Stimulated activated naive B cell treated with anti-CD40 and anti-IgM and Interleukin-4, amounts not matched to agents 10 μg/mL and 1 μg/mL and 100 μg/mL, for 72 hours (primary cell): ENCODE measurements at regions not wholly inside any gene's neighbourhood (a gene's known extent, or its start where the extent isn't known, plus 50 kb on each side); places are given as distances from the start of the nearest gene placed in this dataset.
A peak's percentile ranks its signal among the peaks of the same experiment; 100 is the strongest.
"Not testable (repeated sequence)": the region's sequence is repeated elsewhere in the genome, so short reads cannot be mapped to it uniquely, and the experiment has no call there.

Experiments
- ATAC-seq, 2 donors: fragments of 150-1000 bp; cut with Tn5 transposase; replicated peaks; 2 replicates each; pipeline ENCODE4 v1.10.0; 2021; ENCODE audit warnings: moderate library complexity in 1 of 2
- DNase-seq: peaks from one replicate; pipeline ENCODE4 v3.0.0; 2021
- H3K27ac Mint-ChIP-seq: one replicate; pipeline ENCODE4 v1.8.0; 2022; ENCODE audit warnings: mild to moderate bottlenecking, mixed read lengths
- H3K27me3 Mint-ChIP-seq, 2 donors: one replicate each; pipeline ENCODE4 v1.8.0; 2022; ENCODE audit warnings: mixed read lengths in 2 of 2
- H3K36me3 Mint-ChIP-seq, 2 donors: one replicate each; pipeline ENCODE4 v1.8.0; 2022; ENCODE audit warnings: mixed read lengths in 2 of 2, mild to moderate bottlenecking in 1 of 2
- H3K4me1 Mint-ChIP-seq, 2 donors: one replicate each; pipeline ENCODE4 v1.8.0; 2022; ENCODE audit warnings: mixed read lengths in 2 of 2, mild to moderate bottlenecking in 1 of 2
- H3K4me3 Mint-ChIP-seq, 2 donors: one replicate each; pipeline ENCODE4 v1.8.0; 2022; ENCODE audit warnings: mild to moderate bottlenecking in 2 of 2, mixed read lengths in 2 of 2, moderate library complexity in 1 of 2
- H3K9me3 Mint-ChIP-seq, 2 donors: one replicate each; pipeline ENCODE4 v1.8.0; 2022; ENCODE audit warnings: mixed read lengths in 2 of 2, mild to moderate bottlenecking in 1 of 2

DNA sequence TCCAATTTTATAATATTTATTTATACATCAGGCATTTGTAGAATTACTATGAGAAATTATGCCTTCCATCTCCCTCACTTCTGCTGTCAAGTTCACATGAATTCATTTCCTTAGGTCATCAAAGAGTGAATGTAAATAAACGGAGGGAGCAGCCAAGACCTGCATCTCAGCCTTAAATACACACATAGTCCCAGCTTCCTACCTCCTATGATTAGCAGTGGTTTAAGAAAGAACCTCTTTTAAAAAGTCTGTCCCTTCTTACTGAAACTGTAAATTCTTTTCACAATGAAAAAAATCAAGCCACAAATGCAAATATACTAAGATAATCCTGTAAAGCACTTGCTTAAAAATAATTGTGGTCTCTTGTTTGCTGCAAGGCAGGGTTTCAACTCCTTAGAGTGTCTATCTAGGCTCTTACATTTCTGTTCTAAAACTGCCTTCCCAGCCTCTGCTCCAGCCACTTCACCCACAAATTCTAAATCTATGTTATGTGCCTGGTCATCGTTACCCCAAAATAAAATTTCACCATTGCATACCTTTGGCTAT is 532.7 kb upstream of the FSHR start:
- ATAC-seq (no peak), DNase-seq (no peak)
- H3K36me3 Mint-ChIP-seq = no peaks in the 10 kb centered on the region
- no peaks in the 10 kb centered on the region for H3K27me3 Mint-ChIP-seq
- no peak overlapping the region for H3K27ac Mint-ChIP-seq
- H3K9me3 Mint-ChIP-seq = no peaks in the 10 kb centered on the region
- H3K4me3 Mint-ChIP-seq = no peak overlapping the region
- no peaks in the 10 kb centered on the region for H3K4me1 Mint-ChIP-seq

GRCh38 chr2:49686291-49686690 is 532.0 kb upstream of the FSHR start:
- no peak overlapping the region for H3K27ac Mint-ChIP-seq
- no peaks in the 10 kb centered on the region for H3K27me3 Mint-ChIP-seq
- DNase-seq (no peak), ATAC-seq (peak in 1 of 2 donors; percentile 14)
- H3K4me3 Mint-ChIP-seq = no peak overlapping the region
- H3K9me3 Mint-ChIP-seq = no peaks in the 10 kb centered on the region
- H3K4me1 Mint-ChIP-seq = no peaks in the 10 kb centered on the region
- no peaks in the 10 kb centered on the region for H3K36me3 Mint-ChIP-seq

DNA sequence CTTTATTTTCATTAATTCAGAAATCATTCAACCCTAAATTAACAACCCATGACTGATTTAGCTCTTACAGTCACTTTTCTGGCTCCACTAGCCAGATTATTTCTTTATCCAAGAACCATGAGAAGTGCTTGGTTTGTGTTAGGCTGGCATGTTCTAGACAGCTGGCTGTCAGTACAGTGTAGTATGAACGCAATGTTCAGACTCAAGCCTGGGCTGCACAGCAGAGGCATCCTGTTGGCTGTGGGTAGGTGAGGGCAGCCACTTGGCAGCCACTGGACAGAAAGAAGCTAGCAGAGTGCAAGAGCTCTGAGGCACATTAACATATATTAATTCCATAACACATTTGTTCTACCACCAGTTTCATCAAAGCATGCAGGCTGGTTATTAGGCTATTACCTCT is 522.9 kb upstream of the FSHR start:
- no peak for ATAC-seq
- Mint-ChIP-seq H3K36me3 (no peaks in the 10 kb centered on the region), H3K27ac (no peak overlapping the region), H3K27me3 (no peaks in the 10 kb centered on the region), H3K4me1 (no peaks in the 10 kb centered on the region), H3K9me3 (no peaks in the 10 kb centered on the region), H3K4me3 (no peak overlapping the region)
- DNase-seq = no peak

DNA sequence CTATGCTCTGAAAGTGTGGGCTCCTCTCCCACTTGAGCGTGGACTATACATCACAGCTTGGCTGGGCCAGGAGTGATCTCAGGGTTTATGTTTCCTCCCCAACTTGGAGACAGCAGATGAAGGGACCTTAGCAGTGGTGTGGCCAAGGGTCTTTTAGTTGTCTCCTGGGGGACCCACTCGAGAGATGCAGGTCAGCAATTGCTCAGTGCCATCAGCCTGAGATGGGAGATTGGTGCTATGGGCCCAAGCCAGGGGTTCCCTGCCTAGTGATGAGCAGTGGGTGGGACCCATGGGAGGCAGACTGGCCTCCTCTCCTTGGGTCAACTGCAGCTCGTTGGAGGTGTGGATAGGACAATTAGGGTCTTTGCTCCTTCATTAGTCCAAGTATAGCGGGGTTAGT is 510.5 kb upstream of the FSHR start:
- ATAC-seq (no peak), DNase-seq (no peak)
- no peak overlapping the region for H3K4me3 Mint-ChIP-seq
- H3K27ac Mint-ChIP-seq = no peak overlapping the region
- H3K4me1 Mint-ChIP-seq = no peaks in the 10 kb centered on the region
- peaks cover 1 to 5% of the 10 kb centered on the region in 2 donors for H3K9me3 Mint-ChIP-seq
- no peaks in the 10 kb centered on the region for H3K36me3 Mint-ChIP-seq
- H3K27me3 Mint-ChIP-seq = no peaks in the 10 kb centered on the region

DNA sequence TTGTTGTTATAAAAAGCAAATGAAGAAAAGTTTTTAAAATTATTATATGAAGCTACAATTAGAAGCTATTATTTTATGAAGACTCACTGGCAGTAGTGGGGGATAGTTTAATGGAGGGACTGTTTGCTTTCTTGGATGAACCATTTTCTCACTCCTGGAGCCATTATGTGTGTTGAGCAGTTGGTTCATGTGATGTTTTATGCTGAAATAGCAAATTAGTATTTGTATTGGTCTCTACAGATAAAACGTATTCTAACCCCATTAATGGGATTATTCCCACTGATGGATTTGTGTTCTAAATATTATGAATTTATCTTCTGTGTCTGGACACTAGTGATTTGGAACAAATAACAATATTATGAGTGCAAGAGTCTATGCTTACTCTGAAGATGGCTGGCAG is 507.5 kb upstream of the FSHR start:
- ATAC-seq = no peak

GRCh38 chr2:49656853-49657252 is 502.5 kb upstream of the FSHR start:
- Mint-ChIP-seq H3K4me1 (no peaks in the 10 kb centered on the region), H3K9me3 (no peaks in the 10 kb centered on the region), H3K27me3 (no peaks in the 10 kb centered on the region), H3K4me3 (no peak overlapping the region), H3K27ac (no peak overlapping the region), H3K36me3 (no peaks in the 10 kb centered on the region)
- DNase-seq (no peak), ATAC-seq (no peak)

More for the DNA sequence above, 507.5 kb upstream of the FSHR start:
- no peak overlapping the region for H3K4me3 Mint-ChIP-seq
- H3K27me3 Mint-ChIP-seq = no peaks in the 10 kb centered on the region
- H3K4me1 Mint-ChIP-seq = no peaks in the 10 kb centered on the region
- peaks cover 0 to 1% of the 10 kb centered on the region in 2 donors for H3K9me3 Mint-ChIP-seq
- DNase-seq = no peak
- no peak overlapping the region for H3K27ac Mint-ChIP-seq
- no peaks in the 10 kb centered on the region for H3K36me3 Mint-ChIP-seq

- no peaks in the 10 kb centered on the region for H3K36me3 Mint-ChIP-seq
- peaks cover 7 to 8% of the 10 kb centered on the region in 2 donors for H3K9me3 Mint-ChIP-seq
- H3K4me1 Mint-ChIP-seq = no peaks in the 10 kb centered on the region
- ATAC-seq = no peak
- no peak overlapping the region for H3K27ac Mint-ChIP-seq
- no peak overlapping the region for H3K4me3 Mint-ChIP-seq
- DNase-seq = no peak
- no peaks in the 10 kb centered on the region for H3K27me3 Mint-ChIP-seq
These were observed 488.8 kb upstream of the FSHR start for GRCh38 chr2:49643149-49643548.

- Mint-ChIP-seq H3K27ac (no peak overlapping the region), H3K36me3 (no peaks in the 10 kb centered on the region)
These were observed 486.3 kb upstream of the FSHR start for GRCh38 chr2:49640630-49641029.

DNA sequence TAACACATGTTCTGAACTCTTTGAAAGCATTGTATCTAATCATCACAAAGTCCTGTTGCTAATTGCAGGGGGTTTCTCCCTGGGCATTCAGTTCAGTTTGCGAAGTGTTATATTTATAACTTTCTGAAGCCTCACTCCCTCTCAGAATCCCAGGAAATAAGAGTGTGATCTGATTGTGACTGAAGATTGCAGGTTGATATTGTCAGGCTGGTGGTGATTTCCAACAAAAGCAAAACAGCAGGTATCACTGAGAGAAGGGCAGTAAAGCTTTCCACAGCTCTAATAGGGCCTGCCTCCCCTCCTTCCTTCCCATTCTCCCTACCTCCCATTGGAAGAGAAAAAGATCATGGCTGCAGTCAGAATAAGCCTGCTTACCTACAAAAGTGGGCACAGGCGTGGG is 466.7 kb upstream of the FSHR start:
- ATAC-seq (no peak), DNase-seq (no peak)
- no peak overlapping the region for H3K4me3 Mint-ChIP-seq
- no peaks in the 10 kb centered on the region for H3K36me3 Mint-ChIP-seq
- no peak overlapping the region for H3K27ac Mint-ChIP-seq
- H3K9me3 Mint-ChIP-seq = no peaks in the 10 kb centered on the region
- no peaks in the 10 kb centered on the region for H3K27me3 Mint-ChIP-seq
- H3K4me1 Mint-ChIP-seq = no peaks in the 10 kb centered on the region

More at GRCh38 chr2:49640630-49641029, 486.3 kb upstream of the FSHR start:
- H3K9me3 Mint-ChIP-seq = peaks cover 6 to 9% of the 10 kb centered on the region in 2 donors
- H3K4me3 Mint-ChIP-seq = no peak overlapping the region
- no peaks in the 10 kb centered on the region for H3K4me1 Mint-ChIP-seq
- no peaks in the 10 kb centered on the region for H3K27me3 Mint-ChIP-seq
- ATAC-seq (no peak), DNase-seq (no peak)

GRCh38 chr2:49619804-49620203 is 465.5 kb upstream of the FSHR start:
- DNase-seq (no peak), ATAC-seq (no peak)
- H3K27ac Mint-ChIP-seq = no peak overlapping the region
- H3K4me1 Mint-ChIP-seq = no peaks in the 10 kb centered on the region
- H3K27me3 Mint-ChIP-seq = no peaks in the 10 kb centered on the region
- no peak overlapping the region for H3K4me3 Mint-ChIP-seq
- no peaks in the 10 kb centered on the region for H3K36me3 Mint-ChIP-seq
- no peaks in the 10 kb centered on the region for H3K9me3 Mint-ChIP-seq

GRCh38 chr2:49618491-49618890 is 464.2 kb upstream of the FSHR start:
- DNase-seq (no peak), ATAC-seq (no peak)
- Mint-ChIP-seq H3K9me3 (no peaks in the 10 kb centered on the region), H3K27me3 (no peaks in the 10 kb centered on the region), H3K4me1 (no peaks in the 10 kb centered on the region), H3K36me3 (no peaks in the 10 kb centered on the region), H3K4me3 (no peak overlapping the region), H3K27ac (no peak overlapping the region)

DNA sequence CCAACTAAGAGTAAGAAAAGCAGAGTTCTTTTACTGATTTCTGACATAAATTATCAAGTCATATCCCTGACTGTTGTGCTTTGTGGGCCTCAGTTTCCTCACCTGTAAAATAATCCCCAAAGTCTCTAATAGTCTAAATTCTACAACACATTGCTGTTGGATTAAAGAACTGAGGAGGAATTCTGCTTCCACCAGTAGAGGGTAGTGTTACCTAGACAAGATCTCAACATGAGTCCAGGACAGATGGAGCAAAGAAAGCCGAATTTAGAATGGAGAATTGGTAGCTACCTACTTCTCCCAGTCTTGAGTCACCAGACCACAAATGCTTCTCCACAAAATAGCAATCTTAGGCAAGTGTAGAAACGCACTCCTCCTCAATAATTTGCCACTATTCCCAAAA is 462.5 kb upstream of the FSHR start:
- peaks cover 0 to 3% of the 10 kb centered on the region in 2 donors for H3K9me3 Mint-ChIP-seq
- DNase-seq (no peak), ATAC-seq (no peak)
- no peaks in the 10 kb centered on the region for H3K27me3 Mint-ChIP-seq
- no peak overlapping the region for H3K4me3 Mint-ChIP-seq
- H3K36me3 Mint-ChIP-seq = no peaks in the 10 kb centered on the region
- H3K4me1 Mint-ChIP-seq = no peaks in the 10 kb centered on the region
- no peak overlapping the region for H3K27ac Mint-ChIP-seq

GRCh38 chr2:49611796-49612195 is 457.5 kb upstream of the FSHR start:
- H3K36me3 Mint-ChIP-seq, DNase-seq, ATAC-seq, H3K4me1 Mint-ChIP-seq, H3K27me3 Mint-ChIP-seq, H3K4me3 Mint-ChIP-seq, H3K9me3 Mint-ChIP-seq, H3K27ac Mint-ChIP-seq: not testable (repeated sequence)

- no peaks in the 10 kb centered on the region for H3K36me3 Mint-ChIP-seq
- no peaks in the 10 kb centered on the region for H3K4me1 Mint-ChIP-seq
- no peak overlapping the region for H3K4me3 Mint-ChIP-seq
- DNase-seq = no peak
- no peak overlapping the region for H3K27ac Mint-ChIP-seq
- ATAC-seq = no peak
- peaks cover 0 to 3% of the 10 kb centered on the region in 2 donors for H3K9me3 Mint-ChIP-seq
- H3K27me3 Mint-ChIP-seq = no peaks in the 10 kb centered on the region
These were observed 446.2 kb upstream of the FSHR start for GRCh38 chr2:49600524-49600923.

DNA sequence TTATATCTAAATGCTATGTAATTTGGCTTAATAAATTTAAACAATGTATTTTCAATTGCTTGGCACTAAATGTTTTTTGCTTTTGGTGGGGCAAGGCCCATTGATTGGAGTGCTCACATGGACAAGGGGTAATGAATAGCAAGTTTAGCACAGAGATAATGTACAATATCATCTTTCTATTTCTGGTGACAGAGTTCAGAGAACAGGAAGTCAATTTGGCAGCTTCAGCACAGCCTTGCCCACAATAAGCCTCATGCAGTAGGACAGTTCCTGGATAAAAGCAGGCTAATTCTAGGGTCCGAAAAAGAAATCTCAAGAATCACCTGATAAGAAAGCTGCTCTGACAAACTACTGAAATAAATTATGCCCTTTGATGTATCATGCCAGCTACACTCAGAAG is 443.9 kb upstream of the FSHR start:
- Mint-ChIP-seq H3K27ac (no peak overlapping the region), H3K36me3 (no peaks in the 10 kb centered on the region), H3K9me3 (peaks cover 0 to 3% of the 10 kb centered on the region in 2 donors), H3K27me3 (no peaks in the 10 kb centered on the region), H3K4me3 (no peak overlapping the region), H3K4me1 (no peaks in the 10 kb centered on the region)
- DNase-seq (no peak), ATAC-seq (no peak)

- no peaks in the 10 kb centered on the region for H3K27me3 Mint-ChIP-seq
- H3K4me1 Mint-ChIP-seq = no peaks in the 10 kb centered on the region
- ATAC-seq = no peak
- H3K4me3 Mint-ChIP-seq = no peak overlapping the region
- H3K27ac Mint-ChIP-seq = no peak overlapping the region
- DNase-seq = no peak
- H3K36me3 Mint-ChIP-seq = no peaks in the 10 kb centered on the region
- peaks cover 0 to 3% of the 10 kb centered on the region in 2 donors for H3K9me3 Mint-ChIP-seq
These were observed 431.6 kb upstream of the FSHR start for GRCh38 chr2:49585921-49586320.
